ENCODE measurements at regions not wholly inside any gene's neighbourhood (a gene's known extent, or its start where the extent isn't known, plus 50 kb on each side); places are given as distances from the start of the nearest gene placed in this dataset.

- TF ChIP-seq ZBTB20 (CRISPR knock-in tag; IDR thresholded peaks at IDR 0.05; ENCODE audit: borderline replicate concordance, low read depth) (no peak), ATF2 (CRISPR knock-in tag; IDR thresholded peaks at IDR 0.05) (no peak)
Observed at GRCh38 chr1:168424281-168424680, 119.5 kb downstream of the XCL2 start (continued).

- ATAC-seq (no peak), DNase-seq (ENCODE audit: low spot score) (no peak), FAIRE-seq (no peak)
- TF ChIP-seq HDAC2 (CRISPR knock-in tag; IDR thresholded peaks at IDR 0.05) (no peak), ZNF496 (CRISPR knock-in tag; IDR thresholded peaks at IDR 0.05; ENCODE audit: insufficient replicate concordance) (no peak), ZNF572 (CRISPR knock-in tag; IDR thresholded peaks at IDR 0.05) (no peak), CCDC6 (CRISPR knock-in tag; IDR thresholded peaks at IDR 0.05) (no peak), YEATS4 (CRISPR knock-in tag; IDR thresholded peaks at IDR 0.05; ENCODE audit: borderline replicate concordance) (no peak)
- Histone ChIP-seq H3K9ac (ENCODE audit: insufficient read depth, low read depth, low read length) (no peak overlapping the region), H2AFZ (ENCODE audit: low read length) (no peak overlapping the region), H3K9me3 (ENCODE audit: low read length) (no peaks in the 10 kb centered on the region), H3K27me3 (ENCODE audit: control insufficient read depth in 1 of 2, insufficient read depth in 2 of 2, low read length in 2 of 2) (no peaks in the 10 kb centered on the region), H3K36me3 (replicated peaks in 1 of 2; ENCODE audit: control insufficient read depth in 1 of 2, insufficient read depth in 2 of 2, low read length in 2 of 2) (no peaks in the 10 kb centered on the region), H4K20me1 (ENCODE audit: insufficient read depth, low read length) (no peaks in the 10 kb centered on the region), H3K4me2 (ENCODE audit: low read depth, low read length) (no peak overlapping the region), H3K79me2 (ENCODE audit: insufficient read depth, low read length) (no peaks in the 10 kb centered on the region), H3K4me3 (replicated peaks in 1 of 3; ENCODE audit: insufficient read depth in 1 of 3, low read depth in 2 of 3, low read length in 3 of 3) (no peak overlapping the region), H3K27ac (ENCODE audit: extremely low read length, insufficient read depth, low read length) (no peak overlapping the region), H3K4me1 (ENCODE audit: insufficient read depth, low read length) (no peaks in the 10 kb centered on the region)
- intact Hi-C loops (cut with micrococcal nuclease; ENCODE audit: unreplicated experiment) = no loop called here
- WGBS (ENCODE audit: low lambda C conversion rate) = 100% methylated on average over 1 of the region's 1 CpG
- in situ Hi-C loops (cut with HindIII; ENCODE audit: extremely low pct_ligation_motif_present, low pct_unique_long_range_greater_than_20kb) = no loop called here
- ChIA-PET POLR2A (no interaction called here), CTCF (ENCODE audit: low intra/inter-chr PET ratio, low total read pairs) (no interaction called here)
- no TSS peak for BruUV-seq (replicated peaks)
Observed at GRCh38 chr1:168422203-168422847, 121.5 kb downstream of the XCL2 start.
